MV-4-11 (cell line): ENCODE measurements at regions not wholly inside any gene's neighbourhood (a gene's known extent, or its start where the extent isn't known, plus 50 kb on each side); places are given as distances from the start of the nearest gene placed in this dataset.
"Not testable (repeated sequence)": the region's sequence is repeated elsewhere in the genome, so short reads cannot be mapped to it uniquely, and the experiment has no call there.

ENCODE experiments used
- DNase-seq: peaks from one replicate; lab custom pipeline; 2025; lab: John Stamatoyannopoulos, UW

DNA sequence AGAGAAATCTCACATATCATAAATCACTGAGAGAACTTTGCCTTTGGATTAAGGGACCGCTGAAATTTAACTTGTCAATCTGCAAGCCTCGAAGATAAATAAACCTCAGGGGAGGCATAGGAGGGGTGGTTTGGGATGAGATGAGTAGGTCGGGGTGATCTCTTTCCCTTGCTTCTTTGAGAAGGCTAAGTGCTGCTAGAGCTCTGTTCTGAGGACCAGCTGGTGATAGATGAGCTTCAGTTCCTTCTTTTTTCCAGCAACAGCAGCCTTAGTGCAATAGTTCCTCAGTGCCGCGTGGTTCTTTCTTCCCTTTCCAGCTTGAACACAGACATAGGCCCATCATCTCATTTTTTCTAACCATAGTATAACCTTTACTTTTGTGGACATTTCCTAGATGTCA lies 2033.8 kb downstream of the KHDRBS2 start:
- peak; percentile 56 for DNase-seq

GRCh38 chr6:60247548-60247947 lies 2038.5 kb downstream of the KHDRBS2 start:
- DNase-seq = not testable (repeated sequence)
